22Rv1 (cell line): ENCODE measurements at regions not wholly inside any gene's neighbourhood (a gene's known extent, or its start where the extent isn't known, plus 50 kb on each side); places are given as distances from the start of the nearest gene placed in this dataset.

Experiments
- ZFX ChIP-seq: fragments of 450-650 bp; IDR thresholded peaks from 2 replicates; pipeline ENCODE4 v1.6.1; 2017; ENCODE audit warnings: antibody characterized with exemption, borderline replicate concordance
- TF ChIP-seq, protein P1 (sequence below): fragments of 450-650 bp; IDR thresholded peaks from 2 replicates; pipeline ENCODE4 v1.5.1; 2017; ENCODE audit warnings: mild to moderate bottlenecking

DNA sequence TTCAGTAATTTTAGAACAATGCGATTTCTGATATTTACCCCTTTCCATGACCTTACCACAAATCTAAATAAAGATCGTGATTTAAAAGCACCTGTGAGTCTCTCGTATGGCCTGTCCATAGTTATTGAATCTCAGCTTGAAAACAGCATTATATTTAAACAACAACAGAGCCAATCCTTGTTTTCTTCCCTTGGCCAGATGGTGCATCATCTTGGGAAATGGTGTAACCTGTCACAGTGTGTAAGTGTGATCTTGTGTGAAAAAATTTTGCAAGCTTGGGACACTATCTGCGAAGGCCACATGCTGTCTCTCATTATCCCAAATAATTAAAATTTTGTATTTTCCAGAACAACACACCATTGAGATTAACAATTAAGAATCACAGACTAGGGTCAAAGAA, 262.7 kb upstream of the SPHKAP start:
- TF ChIP-seq ZFX: no peak
- TF ChIP-seq, protein P1, sequence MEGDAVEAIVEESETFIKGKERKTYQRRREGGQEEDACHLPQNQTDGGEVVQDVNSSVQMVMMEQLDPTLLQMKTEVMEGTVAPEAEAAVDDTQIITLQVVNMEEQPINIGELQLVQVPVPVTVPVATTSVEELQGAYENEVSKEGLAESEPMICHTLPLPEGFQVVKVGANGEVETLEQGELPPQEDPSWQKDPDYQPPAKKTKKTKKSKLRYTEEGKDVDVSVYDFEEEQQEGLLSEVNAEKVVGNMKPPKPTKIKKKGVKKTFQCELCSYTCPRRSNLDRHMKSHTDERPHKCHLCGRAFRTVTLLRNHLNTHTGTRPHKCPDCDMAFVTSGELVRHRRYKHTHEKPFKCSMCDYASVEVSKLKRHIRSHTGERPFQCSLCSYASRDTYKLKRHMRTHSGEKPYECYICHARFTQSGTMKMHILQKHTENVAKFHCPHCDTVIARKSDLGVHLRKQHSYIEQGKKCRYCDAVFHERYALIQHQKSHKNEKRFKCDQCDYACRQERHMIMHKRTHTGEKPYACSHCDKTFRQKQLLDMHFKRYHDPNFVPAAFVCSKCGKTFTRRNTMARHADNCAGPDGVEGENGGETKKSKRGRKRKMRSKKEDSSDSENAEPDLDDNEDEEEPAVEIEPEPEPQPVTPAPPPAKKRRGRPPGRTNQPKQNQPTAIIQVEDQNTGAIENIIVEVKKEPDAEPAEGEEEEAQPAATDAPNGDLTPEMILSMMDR: no peak
